ENCODE measurements at regions not wholly inside any gene's neighbourhood (a gene's known extent, or its start where the extent isn't known, plus 50 kb on each side); places are given as distances from the start of the nearest gene placed in this dataset.
"Not testable (repeated sequence)": the region's sequence is repeated elsewhere in the genome, so short reads cannot be mapped to it uniquely, and the experiment has no call there.

DNA sequence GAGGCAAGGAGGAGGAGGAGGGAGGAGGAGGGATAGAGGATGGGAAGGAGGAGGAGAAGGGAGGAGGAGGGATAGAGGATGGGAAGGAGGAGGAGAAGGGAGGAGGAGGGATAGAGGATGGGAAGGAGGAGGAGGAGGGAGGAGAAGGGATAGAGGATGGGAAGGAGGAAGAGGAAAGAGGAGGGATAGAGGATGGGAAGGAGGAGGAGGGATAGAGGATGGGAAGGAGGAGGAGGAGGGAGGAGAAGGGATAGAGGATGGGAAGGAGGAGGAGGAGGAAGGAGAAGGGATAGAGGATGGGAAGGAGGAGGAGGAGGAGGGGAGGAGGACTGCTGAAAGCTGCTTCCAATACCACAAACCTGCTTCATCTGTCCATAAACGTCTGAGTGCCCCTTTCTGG lies 1070.5 kb downstream of the BRD1 start:
- not testable (repeated sequence) for TF ChIP-seq POLR2AphosphoS5 (IDR thresholded peaks at IDR 0.05; ENCODE audit: low read depth, low read length); SALL2 (CRISPR knock-in tag; IDR thresholded peaks at IDR 0.05); PLRG1 (conservative IDR thresholded peaks at IDR 0.05); SP1 (IDR thresholded peaks at IDR 0.05); SP1 (CRISPR knock-in tag; IDR thresholded peaks at IDR 0.05); POLR2A (IDR thresholded peaks at IDR 0.05; ENCODE audit: insufficient read depth in 1 of 2, low read depth in 2 of 2, low read length in 2 of 2); KAT8 (CRISPR knock-in tag; IDR thresholded peaks at IDR 0.05); GABPA (IDR thresholded peaks at IDR 0.05; ENCODE audit: low read depth, low read length); GABPA (CRISPR knock-in tag; IDR thresholded peaks at IDR 0.05; ENCODE audit: low read depth); RAD51 (IDR thresholded peaks at IDR 0.05; ENCODE audit: borderline replicate concordance)
- TF ChIP-seq, protein P1, sequence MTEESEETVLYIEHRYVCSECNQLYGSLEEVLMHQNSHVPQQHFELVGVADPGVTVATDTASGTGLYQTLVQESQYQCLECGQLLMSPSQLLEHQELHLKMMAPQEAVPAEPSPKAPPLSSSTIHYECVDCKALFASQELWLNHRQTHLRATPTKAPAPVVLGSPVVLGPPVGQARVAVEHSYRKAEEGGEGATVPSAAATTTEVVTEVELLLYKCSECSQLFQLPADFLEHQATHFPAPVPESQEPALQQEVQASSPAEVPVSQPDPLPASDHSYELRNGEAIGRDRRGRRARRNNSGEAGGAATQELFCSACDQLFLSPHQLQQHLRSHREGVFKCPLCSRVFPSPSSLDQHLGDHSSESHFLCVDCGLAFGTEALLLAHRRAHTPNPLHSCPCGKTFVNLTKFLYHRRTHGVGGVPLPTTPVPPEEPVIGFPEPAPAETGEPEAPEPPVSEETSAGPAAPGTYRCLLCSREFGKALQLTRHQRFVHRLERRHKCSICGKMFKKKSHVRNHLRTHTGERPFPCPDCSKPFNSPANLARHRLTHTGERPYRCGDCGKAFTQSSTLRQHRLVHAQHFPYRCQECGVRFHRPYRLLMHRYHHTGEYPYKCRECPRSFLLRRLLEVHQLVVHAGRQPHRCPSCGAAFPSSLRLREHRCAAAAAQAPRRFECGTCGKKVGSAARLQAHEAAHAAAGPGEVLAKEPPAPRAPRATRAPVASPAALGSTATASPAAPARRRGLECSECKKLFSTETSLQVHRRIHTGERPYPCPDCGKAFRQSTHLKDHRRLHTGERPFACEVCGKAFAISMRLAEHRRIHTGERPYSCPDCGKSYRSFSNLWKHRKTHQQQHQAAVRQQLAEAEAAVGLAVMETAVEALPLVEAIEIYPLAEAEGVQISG (CRISPR knock-in tag; IDR thresholded peaks at IDR 0.05), result not testable (repeated sequence)
- TF ChIP-seq, protein P2, sequence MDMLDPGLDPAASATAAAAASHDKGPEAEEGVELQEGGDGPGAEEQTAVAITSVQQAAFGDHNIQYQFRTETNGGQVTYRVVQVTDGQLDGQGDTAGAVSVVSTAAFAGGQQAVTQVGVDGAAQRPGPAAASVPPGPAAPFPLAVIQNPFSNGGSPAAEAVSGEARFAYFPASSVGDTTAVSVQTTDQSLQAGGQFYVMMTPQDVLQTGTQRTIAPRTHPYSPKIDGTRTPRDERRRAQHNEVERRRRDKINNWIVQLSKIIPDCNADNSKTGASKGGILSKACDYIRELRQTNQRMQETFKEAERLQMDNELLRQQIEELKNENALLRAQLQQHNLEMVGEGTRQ (IDR thresholded peaks at IDR 0.05; ENCODE audit: low read depth, low read length), result not testable (repeated sequence)
- TF ChIP-seq, protein P2 (CRISPR knock-in tag; IDR thresholded peaks at IDR 0.05; ENCODE audit: borderline replicate concordance), result not testable (repeated sequence)
- TF ChIP-seq, protein P3, sequence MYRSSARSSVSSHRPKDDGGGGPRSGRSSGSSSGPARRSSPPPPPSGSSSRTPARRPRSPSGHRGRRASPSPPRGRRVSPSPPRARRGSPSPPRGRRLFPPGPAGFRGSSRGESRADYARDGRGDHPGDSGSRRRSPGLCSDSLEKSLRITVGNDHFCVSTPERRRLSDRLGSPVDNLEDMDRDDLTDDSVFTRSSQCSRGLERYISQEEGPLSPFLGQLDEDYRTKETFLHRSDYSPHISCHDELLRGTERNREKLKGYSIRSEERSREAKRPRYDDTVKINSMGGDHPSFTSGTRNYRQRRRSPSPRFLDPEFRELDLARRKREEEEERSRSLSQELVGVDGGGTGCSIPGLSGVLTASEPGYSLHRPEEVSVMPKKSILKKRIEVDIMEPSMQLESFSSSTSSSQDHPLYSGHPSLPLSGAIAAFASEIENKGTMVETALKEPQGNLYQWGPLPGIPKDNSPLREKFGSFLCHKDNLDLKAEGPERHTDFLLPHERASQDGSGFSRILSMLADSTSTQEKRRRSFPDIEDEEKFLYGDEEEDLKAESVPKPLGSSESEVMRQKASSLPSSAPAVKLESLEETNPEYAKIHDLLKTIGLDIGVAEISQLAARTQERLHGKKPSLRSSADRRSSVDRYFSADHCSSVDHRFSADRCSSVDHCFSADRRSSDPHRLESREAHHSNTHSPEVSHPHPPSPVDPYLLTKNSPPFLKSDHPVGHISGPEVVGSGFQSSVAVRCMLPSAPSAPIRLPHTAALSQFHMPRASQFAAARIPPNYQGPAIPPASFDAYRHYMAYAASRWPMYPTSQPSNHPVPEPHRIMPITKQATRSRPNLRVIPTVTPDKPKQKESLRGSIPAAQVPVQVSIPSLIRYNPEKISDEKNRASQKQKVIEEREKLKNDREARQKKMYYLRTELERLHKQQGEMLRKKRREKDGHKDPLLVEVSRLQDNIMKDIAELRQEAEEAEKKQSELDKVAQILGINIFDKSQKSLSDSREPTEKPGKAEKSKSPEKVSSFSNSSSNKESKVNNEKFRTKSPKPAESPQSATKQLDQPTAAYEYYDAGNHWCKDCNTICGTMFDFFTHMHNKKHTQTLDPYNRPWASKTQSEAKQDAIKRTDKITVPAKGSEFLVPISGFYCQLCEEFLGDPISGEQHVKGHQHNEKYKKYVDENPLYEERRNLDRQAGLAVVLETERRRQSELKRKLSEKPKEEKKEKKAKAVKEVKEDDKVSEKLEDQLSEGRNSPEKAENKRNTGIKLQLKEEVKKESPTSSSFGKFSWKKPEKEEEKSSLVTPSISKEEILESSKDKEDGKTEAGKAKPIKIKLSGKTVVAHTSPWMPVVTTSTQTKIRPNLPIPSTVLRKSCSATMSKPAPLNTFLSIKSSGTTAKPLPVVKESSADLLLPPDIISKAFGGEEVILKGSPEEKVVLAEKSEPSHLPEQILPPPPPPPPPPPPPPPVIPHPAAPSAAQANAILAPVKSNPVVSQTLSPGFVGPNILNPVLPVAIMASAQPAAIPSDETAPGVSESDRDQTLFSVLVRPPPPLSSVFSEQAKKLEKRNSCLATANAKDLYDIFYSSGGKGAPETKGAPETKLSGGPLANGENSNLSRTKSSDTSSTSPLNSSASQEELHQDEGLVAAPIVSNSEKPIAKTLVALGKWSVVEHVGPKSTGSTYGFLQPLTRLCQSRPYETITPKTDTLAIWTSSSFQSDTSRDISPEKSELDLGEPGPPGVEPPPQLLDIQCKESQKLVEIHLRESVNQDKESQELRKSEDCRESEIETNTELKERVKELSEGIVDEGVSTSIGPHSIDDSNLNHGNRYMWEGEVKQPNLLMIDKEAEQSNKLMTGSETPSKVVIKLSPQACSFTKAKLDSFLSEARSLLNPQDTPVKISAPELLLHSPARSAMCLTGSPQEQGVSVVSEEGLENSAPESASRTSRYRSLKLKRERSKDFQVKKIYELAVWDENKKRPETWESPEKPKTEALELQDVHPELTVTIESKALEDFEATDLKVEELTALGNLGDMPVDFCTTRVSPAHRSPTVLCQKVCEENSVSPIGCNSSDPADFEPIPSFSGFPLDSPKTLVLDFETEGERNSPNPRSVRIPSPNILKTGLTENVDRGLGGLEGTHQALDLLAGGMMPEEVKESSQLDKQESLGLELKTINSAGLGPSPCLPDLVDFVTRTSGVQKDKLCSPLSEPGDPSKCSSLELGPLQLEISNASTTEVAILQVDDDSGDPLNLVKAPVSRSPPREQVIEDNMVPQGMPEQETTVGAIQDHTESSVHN (CRISPR knock-in tag; IDR thresholded peaks at IDR 0.05), result not testable (repeated sequence)
- TF ChIP-seq, protein P4, sequence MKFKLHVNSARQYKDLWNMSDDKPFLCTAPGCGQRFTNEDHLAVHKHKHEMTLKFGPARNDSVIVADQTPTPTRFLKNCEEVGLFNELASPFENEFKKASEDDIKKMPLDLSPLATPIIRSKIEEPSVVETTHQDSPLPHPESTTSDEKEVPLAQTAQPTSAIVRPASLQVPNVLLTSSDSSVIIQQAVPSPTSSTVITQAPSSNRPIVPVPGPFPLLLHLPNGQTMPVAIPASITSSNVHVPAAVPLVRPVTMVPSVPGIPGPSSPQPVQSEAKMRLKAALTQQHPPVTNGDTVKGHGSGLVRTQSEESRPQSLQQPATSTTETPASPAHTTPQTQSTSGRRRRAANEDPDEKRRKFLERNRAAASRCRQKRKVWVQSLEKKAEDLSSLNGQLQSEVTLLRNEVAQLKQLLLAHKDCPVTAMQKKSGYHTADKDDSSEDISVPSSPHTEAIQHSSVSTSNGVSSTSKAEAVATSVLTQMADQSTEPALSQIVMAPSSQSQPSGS (CRISPR knock-in tag; IDR thresholded peaks at IDR 0.05), result not testable (repeated sequence)
- TF ChIP-seq, protein P5, sequence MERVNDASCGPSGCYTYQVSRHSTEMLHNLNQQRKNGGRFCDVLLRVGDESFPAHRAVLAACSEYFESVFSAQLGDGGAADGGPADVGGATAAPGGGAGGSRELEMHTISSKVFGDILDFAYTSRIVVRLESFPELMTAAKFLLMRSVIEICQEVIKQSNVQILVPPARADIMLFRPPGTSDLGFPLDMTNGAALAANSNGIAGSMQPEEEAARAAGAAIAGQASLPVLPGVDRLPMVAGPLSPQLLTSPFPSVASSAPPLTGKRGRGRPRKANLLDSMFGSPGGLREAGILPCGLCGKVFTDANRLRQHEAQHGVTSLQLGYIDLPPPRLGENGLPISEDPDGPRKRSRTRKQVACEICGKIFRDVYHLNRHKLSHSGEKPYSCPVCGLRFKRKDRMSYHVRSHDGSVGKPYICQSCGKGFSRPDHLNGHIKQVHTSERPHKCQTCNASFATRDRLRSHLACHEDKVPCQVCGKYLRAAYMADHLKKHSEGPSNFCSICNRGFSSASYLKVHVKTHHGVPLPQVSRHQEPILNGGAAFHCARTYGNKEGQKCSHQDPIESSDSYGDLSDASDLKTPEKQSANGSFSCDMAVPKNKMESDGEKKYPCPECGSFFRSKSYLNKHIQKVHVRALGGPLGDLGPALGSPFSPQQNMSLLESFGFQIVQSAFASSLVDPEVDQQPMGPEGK (CRISPR knock-in tag; IDR thresholded peaks at IDR 0.05), result not testable (repeated sequence)
- TF ChIP-seq, protein P6, sequence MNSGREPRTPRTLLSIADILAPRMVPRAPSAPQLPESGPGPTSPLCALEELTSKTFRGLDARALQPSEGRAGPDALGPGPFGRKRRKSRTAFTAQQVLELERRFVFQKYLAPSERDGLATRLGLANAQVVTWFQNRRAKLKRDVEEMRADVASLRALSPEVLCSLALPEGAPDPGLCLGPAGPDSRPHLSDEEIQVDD (CRISPR knock-in tag; IDR thresholded peaks at IDR 0.05; ENCODE audit: borderline replicate concordance), result not testable (repeated sequence)

Measured in HepG2 (cell line).